Neural crest cell (in vitro differentiated cells): ENCODE measurements at regions not wholly inside any gene's neighbourhood (a gene's known extent, or its start where the extent isn't known, plus 50 kb on each side); places are given as distances from the start of the nearest gene placed in this dataset.
"Not testable (repeated sequence)": the region's sequence is repeated elsewhere in the genome, so short reads cannot be mapped to it uniquely, and the experiment has no call there.

Source experiments
- DNase-seq: peaks from one replicate; pipeline ENCODE4 v3.0.0; 2021; ENCODE audit warnings: low read depth, mixed read lengths, low spot score
- H3K27ac Mint-ChIP-seq: one replicate; pipeline ENCODE4 v1.8.0; 2021; ENCODE audit warnings: mild to moderate bottlenecking, mixed read lengths; ENCODE audit not compliant: unreplicated experiment
- H3K27me3 Mint-ChIP-seq: 2 replicates; pipeline ENCODE4 v1.8.0; 2021; ENCODE audit warnings: low read depth, mild to moderate bottlenecking, mixed read lengths
- H3K36me3 Mint-ChIP-seq: 2 replicates; pipeline ENCODE4 v1.8.0; 2021; ENCODE audit warnings: low read depth, mild to moderate bottlenecking, mixed read lengths
- H3K4me1 Mint-ChIP-seq: 2 replicates; pipeline ENCODE4 v1.8.0; 2021; ENCODE audit warnings: mixed read lengths
- H3K4me3 Mint-ChIP-seq: one replicate; pipeline ENCODE4 v1.8.0; 2021; ENCODE audit warnings: mild to moderate bottlenecking, mixed read lengths
- H3K9me3 Mint-ChIP-seq: 2 replicates; pipeline ENCODE4 v1.8.0; 2021; ENCODE audit warnings: mixed read lengths
- CTCF ChIP-seq: fragments of 200-600 bp; sonication (generic); conservative IDR thresholded peaks from 2 replicates; pipeline ENCODE4 v1.5.0; 2021; ENCODE audit warnings: antibody characterized with exemption, mild to moderate bottlenecking

- Mint-ChIP-seq H3K4me1 (peaks cover 43% of the 10 kb centered on the region), H3K9me3 (peaks cover 4% of the 10 kb centered on the region), H3K27me3 (no peaks in the 10 kb centered on the region), H3K4me3 (peak overlapping the region; percentile 90), H3K36me3 (peaks cover 2% of the 10 kb centered on the region), H3K27ac (peak overlapping the region; percentile 93)
- TF ChIP-seq CTCF: no peak
- DNase-seq: no peak
Observed at GRCh38 chrX:10676235-10676957, 56.0 kb upstream of the MID1 start.

- no peaks in the 10 kb centered on the region for H3K27me3 Mint-ChIP-seq
- H3K36me3 Mint-ChIP-seq: no peaks in the 10 kb centered on the region
- TF ChIP-seq CTCF: no peak
- H3K27ac Mint-ChIP-seq: peak overlapping the region; percentile 19
- H3K4me3 Mint-ChIP-seq: peak overlapping the region; percentile 90
- H3K4me1 Mint-ChIP-seq: peaks cover 43% of the 10 kb centered on the region
- peaks cover 4% of the 10 kb centered on the region for H3K9me3 Mint-ChIP-seq
- DNase-seq: peak; percentile 13
Observed at GRCh38 chrX:10677490-10677889, 57.1 kb upstream of the MID1 start.

- no peaks in the 10 kb centered on the region for H3K27me3 Mint-ChIP-seq
- H3K27ac Mint-ChIP-seq: no peak overlapping the region
- no peak for DNase-seq
- H3K36me3 Mint-ChIP-seq: no peaks in the 10 kb centered on the region
- peaks cover 6% of the 10 kb centered on the region for H3K9me3 Mint-ChIP-seq
- TF ChIP-seq CTCF: no peak
- peaks cover 47% of the 10 kb centered on the region for H3K4me1 Mint-ChIP-seq
- no peak overlapping the region for H3K4me3 Mint-ChIP-seq
Observed at GRCh38 chrX:10679387-10679786, 59.0 kb upstream of the MID1 start.

- Mint-ChIP-seq H3K36me3 (no peaks in the 10 kb centered on the region), H3K4me3 (no peak overlapping the region), H3K4me1 (peaks cover 39% of the 10 kb centered on the region), H3K27me3 (no peaks in the 10 kb centered on the region), H3K27ac (no peak overlapping the region), H3K9me3 (peaks cover 6% of the 10 kb centered on the region)
- no peak for TF ChIP-seq CTCF
- DNase-seq: no peak
Observed at GRCh38 chrX:10681167-10681566, 60.8 kb upstream of the MID1 start.

- H3K27me3 Mint-ChIP-seq, H3K9me3 Mint-ChIP-seq, DNase-seq, H3K27ac Mint-ChIP-seq, H3K4me3 Mint-ChIP-seq, H3K36me3 Mint-ChIP-seq: not testable (repeated sequence)
- H3K4me1 Mint-ChIP-seq: peaks cover 17% of the 10 kb centered on the region
Observed at GRCh38 chrX:10683631-10684030, 63.2 kb upstream of the MID1 start.

- TF ChIP-seq CTCF: no peak
Observed at GRCh38 chrX:10685923-10686595, 65.7 kb upstream of the MID1 start.

GRCh38 chrX:10691751-10692150, 71.4 kb upstream of the MID1 start:
- Mint-ChIP-seq H3K36me3 (peaks cover 17% of the 10 kb centered on the region), H3K9me3 (peaks cover 15% of the 10 kb centered on the region)
- not testable (repeated sequence) for H3K27ac Mint-ChIP-seq, H3K27me3 Mint-ChIP-seq, H3K4me1 Mint-ChIP-seq, DNase-seq, H3K4me3 Mint-ChIP-seq

More at GRCh38 chrX:10685923-10686595, 65.7 kb upstream of the MID1 start:
- H3K36me3 Mint-ChIP-seq: peaks cover 7% of the 10 kb centered on the region
- no peaks in the 10 kb centered on the region for H3K27me3 Mint-ChIP-seq
- H3K4me3 Mint-ChIP-seq: no peak overlapping the region
- peaks cover 6% of the 10 kb centered on the region for H3K4me1 Mint-ChIP-seq
- H3K27ac Mint-ChIP-seq: no peak overlapping the region
- no peak for DNase-seq
- H3K9me3 Mint-ChIP-seq: peaks cover 12% of the 10 kb centered on the region
